ENCODE measurements at regions not wholly inside any gene's neighbourhood (a gene's known extent, or its start where the extent isn't known, plus 50 kb on each side); places are given as distances from the start of the nearest gene placed in this dataset.

DNA sequence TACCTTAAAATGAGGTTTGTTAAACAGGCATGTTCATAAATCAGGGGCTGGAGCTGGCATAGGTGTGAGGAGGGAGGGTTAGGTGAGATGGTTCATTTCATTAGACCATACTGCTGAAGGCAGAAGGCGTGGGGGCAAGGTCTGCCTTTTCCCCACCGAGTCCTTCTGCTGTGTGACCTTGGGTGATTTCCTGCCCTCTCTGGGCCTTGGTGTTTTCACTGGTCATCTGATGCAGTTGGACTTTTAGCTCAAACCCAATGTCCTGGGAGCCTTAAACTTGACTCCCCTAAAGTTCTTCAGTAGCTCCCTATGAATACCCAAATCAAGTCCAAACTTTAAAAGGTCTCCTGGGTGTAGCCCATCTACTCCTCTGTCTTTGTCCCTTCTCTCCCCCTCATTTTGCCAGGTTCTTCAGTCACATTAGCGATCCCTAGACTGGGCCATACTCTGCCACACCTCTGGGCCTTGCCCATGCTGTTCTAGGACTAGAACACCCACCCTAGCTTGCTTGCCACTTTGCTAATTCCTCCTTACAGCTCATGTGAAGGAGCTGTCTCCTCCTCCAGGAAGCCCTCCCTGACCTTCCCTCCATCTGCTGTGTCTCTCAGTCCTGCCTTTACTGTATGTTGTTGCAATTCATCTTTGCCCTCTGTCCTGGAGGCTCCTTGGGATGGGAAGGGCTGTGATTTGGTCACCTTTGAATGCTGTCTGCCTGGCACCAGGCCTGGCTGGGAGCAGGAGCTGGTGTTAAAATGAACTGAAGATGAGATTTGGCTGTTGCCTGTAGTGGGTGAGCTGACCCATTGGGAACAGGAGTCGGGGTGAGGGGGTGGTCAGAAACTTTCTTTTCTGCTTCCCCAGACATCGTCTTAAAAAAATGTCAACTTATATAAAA is 85.4 kb upstream of the HS6ST1 start:
- no peak for TF ChIP-seq POLR2A (IDR thresholded peaks at IDR 0.05)
- TF ChIP-seq, protein P1, sequence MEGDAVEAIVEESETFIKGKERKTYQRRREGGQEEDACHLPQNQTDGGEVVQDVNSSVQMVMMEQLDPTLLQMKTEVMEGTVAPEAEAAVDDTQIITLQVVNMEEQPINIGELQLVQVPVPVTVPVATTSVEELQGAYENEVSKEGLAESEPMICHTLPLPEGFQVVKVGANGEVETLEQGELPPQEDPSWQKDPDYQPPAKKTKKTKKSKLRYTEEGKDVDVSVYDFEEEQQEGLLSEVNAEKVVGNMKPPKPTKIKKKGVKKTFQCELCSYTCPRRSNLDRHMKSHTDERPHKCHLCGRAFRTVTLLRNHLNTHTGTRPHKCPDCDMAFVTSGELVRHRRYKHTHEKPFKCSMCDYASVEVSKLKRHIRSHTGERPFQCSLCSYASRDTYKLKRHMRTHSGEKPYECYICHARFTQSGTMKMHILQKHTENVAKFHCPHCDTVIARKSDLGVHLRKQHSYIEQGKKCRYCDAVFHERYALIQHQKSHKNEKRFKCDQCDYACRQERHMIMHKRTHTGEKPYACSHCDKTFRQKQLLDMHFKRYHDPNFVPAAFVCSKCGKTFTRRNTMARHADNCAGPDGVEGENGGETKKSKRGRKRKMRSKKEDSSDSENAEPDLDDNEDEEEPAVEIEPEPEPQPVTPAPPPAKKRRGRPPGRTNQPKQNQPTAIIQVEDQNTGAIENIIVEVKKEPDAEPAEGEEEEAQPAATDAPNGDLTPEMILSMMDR (IDR thresholded peaks at IDR 0.05), result no peak

Data from thyroid gland (tissue), 4 donors.